IMR-90 (cell line): ENCODE measurements at regions not wholly inside any gene's neighbourhood (a gene's known extent, or its start where the extent isn't known, plus 50 kb on each side); places are given as distances from the start of the nearest gene placed in this dataset.

Experiments used
- ATAC-seq: fragments of 200-7000 bp; cut with Tn5 transposase; 2 replicates; pipeline ENCODE4 v1.9.1; 2020; ENCODE audit warnings: low read depth, mild to moderate bottlenecking, moderate library complexity
- BruUV-seq: library from RNA; stranded (reverse); fragments of 400-500 nt; replicated peaks from 2 replicates; lab custom pipeline; 2021; lab: Mats Ljungman, UMichigan
- CTCF ChIA-PET: fragments of 300-600 bp; formaldehyde crosslinking; extraction: SDS; loops from one replicate; lab custom pipeline; 2021; ENCODE audit warnings: antibody characterized with exemption; lab: Yijun Ruan, JAX
- POLR2A ChIA-PET: fragments of 300-600 bp; sonication (Branson Sonifier 250); formaldehyde crosslinking; loops from one replicate; lab custom pipeline; 2022; ENCODE audit warnings: antibody characterized with exemption; ENCODE audit not compliant: unreplicated experiment; lab: Charles Lee
- DNase-seq: peaks from one replicate; pipeline ENCODE4 v3.0.0; 2013
- H2AFZ ChIP-seq: replicated peaks from 2 replicates; pipeline ENCODE3; 2013; ENCODE audit warnings: low read length, mild to moderate bottlenecking; ENCODE audit not compliant: poor library complexity
- H2AK5ac ChIP-seq: 2 replicates; pipeline ENCODE4 v1.6.1; 2013; ENCODE audit warnings: low read depth, low read length, inconsistent platforms
- H2AK9ac ChIP-seq: replicated peaks from 2 replicates; pipeline ENCODE3; 2013; ENCODE audit warnings: mild to moderate bottlenecking, low read depth, low read length, moderate library complexity; ENCODE audit not compliant: poor library complexity
- H2BK120ac ChIP-seq: 2 replicates; pipeline ENCODE4 v1.6.1; 2013; ENCODE audit warnings: low read depth, low read length, inconsistent platforms
- H2BK15ac ChIP-seq: 3 replicates; pipeline ENCODE4 v1.6.1; 2013; ENCODE audit warnings: low read depth, low read length, inconsistent platforms
- H2BK20ac ChIP-seq: 2 replicates; pipeline ENCODE4 v1.6.1; 2013; ENCODE audit warnings: low read depth, mild to moderate bottlenecking, inconsistent platforms, low read length, moderate library complexity
- H2BK5ac ChIP-seq: 2 replicates; pipeline ENCODE4 v1.6.1; 2013; ENCODE audit warnings: mild to moderate bottlenecking, low read depth, low read length, inconsistent platforms; ENCODE audit not compliant: poor library complexity, severe bottlenecking
- H3K14ac ChIP-seq: replicated peaks from 2 replicates; pipeline ENCODE4 v1.6.1; 2013; ENCODE audit warnings: low read depth, low read length, inconsistent platforms
- H3K18ac ChIP-seq: 2 replicates; pipeline ENCODE4 v1.6.1; 2013; ENCODE audit warnings: low read depth, low read length, control low read depth
- H3K23ac ChIP-seq: 2 replicates; pipeline ENCODE4 v1.6.1; 2013; ENCODE audit warnings: low read depth, low read length, inconsistent platforms
- H3K27ac ChIP-seq: 2 replicates; pipeline ENCODE4 v1.5.1; 2013; ENCODE audit warnings: mild to moderate bottlenecking, control low read depth, low read length; ENCODE audit not compliant: insufficient read depth
- H3K27me3 ChIP-seq: 2 replicates; pipeline ENCODE4 v1.6.1; 2013; ENCODE audit warnings: low read length; ENCODE audit not compliant: control insufficient read depth, insufficient read depth
- H3K36me3 ChIP-seq: 2 replicates; pipeline ENCODE4 v1.6.1; 2013; ENCODE audit warnings: low read length, mixed read lengths; ENCODE audit not compliant: control insufficient read depth, insufficient read depth
- H3K4ac ChIP-seq: 2 replicates; pipeline ENCODE4 v1.6.1; 2013; ENCODE audit warnings: low read depth, low read length, inconsistent platforms
- H3K4me1 ChIP-seq: 2 replicates; pipeline ENCODE4 v1.6.1; 2013; ENCODE audit warnings: low read length, mixed read lengths; ENCODE audit not compliant: control insufficient read depth, insufficient read depth
- H3K4me2 ChIP-seq: 2 replicates; pipeline ENCODE4 v1.6.1; 2013; ENCODE audit warnings: low read depth, mild to moderate bottlenecking, control low read depth, low read length, moderate library complexity
- H3K4me3 ChIP-seq: 2 replicates; pipeline ENCODE4 v1.5.1; 2013; ENCODE audit warnings: low read depth, mild to moderate bottlenecking, control low read depth, low read length, moderate library complexity; ENCODE audit not compliant: insufficient read depth
- H3K56ac ChIP-seq: 2 replicates; pipeline ENCODE4 v1.6.1; 2013; ENCODE audit warnings: low read length, inconsistent platforms; ENCODE audit not compliant: insufficient read depth; ENCODE audit errors: extremely low read depth
- H3K79me1 ChIP-seq, 2 experiments: 2 replicates each; pipeline ENCODE4 v1.6.1; 2013; ENCODE audit warnings: low read length in 2 of 2, inconsistent platforms in 1 of 2, low read depth in 1 of 2
- H3K9ac ChIP-seq: 2 replicates; pipeline ENCODE4 v1.6.1; 2013; ENCODE audit warnings: low read depth, low read length, control low read depth
- H3K9me1 ChIP-seq: 2 replicates; pipeline ENCODE4 v1.6.1; 2013; ENCODE audit warnings: low read length, inconsistent platforms; ENCODE audit not compliant: insufficient read depth
- H3K9me3 ChIP-seq: 2 replicates; pipeline ENCODE4 v1.6.1; 2013; ENCODE audit warnings: low read length; ENCODE audit not compliant: control insufficient read depth, insufficient read depth
- H4K20me1 ChIP-seq: 2 replicates; pipeline ENCODE4 v1.6.1; 2013; ENCODE audit warnings: low read length, inconsistent platforms; ENCODE audit not compliant: insufficient read depth
- H4K5ac ChIP-seq: 2 replicates; pipeline ENCODE4 v1.6.1; 2013; ENCODE audit warnings: mild to moderate bottlenecking, low read depth, low read length, control low read depth
- H4K8ac ChIP-seq, 2 experiments: 2 replicates each; pipeline ENCODE4 v1.6.1; 2013; ENCODE audit warnings: low read depth in 2 of 2, low read length in 2 of 2, control low read depth in 1 of 2, inconsistent platforms in 1 of 2
- H4K91ac ChIP-seq: 2 replicates; pipeline ENCODE4 v1.6.1; 2013; ENCODE audit warnings: low read depth, low read length, inconsistent platforms; ENCODE audit not compliant: insufficient read depth
- MAFK ChIP-seq: IDR thresholded peaks from 2 replicates; pipeline ENCODE4 v1.6.1; 2012; ENCODE audit warnings: low read depth, low read length, improper control_type of control experiment
- RCOR1 ChIP-seq: IDR thresholded peaks from 2 replicates; pipeline ENCODE4 v1.6.1; 2012; ENCODE audit warnings: mild to moderate bottlenecking, low read length, improper control_type of control experiment; ENCODE audit not compliant: insufficient replicate concordance
- WGBS, 2 experiments: methylation state at CpG; one replicate each; pipeline versions ENCODE4 v1.1.5 to v1.1.7; 2013; ENCODE audit warnings: missing lambda C conversion rate in 2 of 2; ENCODE audit not compliant: insufficient read length in 1 of 2; ENCODE audit errors: extremely low coverage in 2 of 2; 5-methylcytosine and 5-hydroxymethylcytosine counted together
- dilution Hi-C: fragments of 300-500 bp; cut with HindIII; formaldehyde crosslinking; loops from one replicate; pipeline ENCODE4 v1.14.3; 2018; ENCODE audit warnings: low sequenced_read_pairs; ENCODE audit not compliant: unreplicated experiment
- in situ Hi-C: fragments of 300-500 bp; cut with MboI; formaldehyde crosslinking; loops from 3 replicates; pipeline ENCODE4 v1.14.3; 2019; ENCODE audit warnings: low sequenced_read_pairs, inconsistent platforms, mixed read lengths
- intact Hi-C: fragments of 100-400 bp; cut with micrococcal nuclease; formaldehyde crosslinking; loops from 2 replicates; pipeline ENCODE4 v1.10.0; 2022

GRCh38 chr2:194915485-194915884 lies 741.5 kb upstream of the SLC39A10 start:
- POLR2A ChIA-PET: no interaction called here
- Histone ChIP-seq H3K4ac (no peak overlapping the region), H4K5ac (no peak overlapping the region), H3K27ac (no peak overlapping the region), H2BK120ac (no peak overlapping the region), H2BK15ac (no peak overlapping the region), H2AK9ac (no peak overlapping the region), H3K4me3 (no peak overlapping the region), H3K23ac (no peak overlapping the region), H3K56ac (no peak overlapping the region), H3K9me1 (no peaks in the 10 kb centered on the region), H3K18ac (no peak overlapping the region), H4K20me1 (no peaks in the 10 kb centered on the region), H2AK5ac (no peak overlapping the region), H3K27me3 (no peaks in the 10 kb centered on the region), H3K79me1 (no peaks in the 10 kb centered on the region), H2BK5ac (no peak overlapping the region), H3K14ac (no peak overlapping the region), H2BK20ac (no peak overlapping the region), H4K91ac (no peak overlapping the region), H3K9ac (no peak overlapping the region), H4K8ac (no peak overlapping the region), H3K36me3 (no peaks in the 10 kb centered on the region), H2AFZ (no peak overlapping the region), H3K9me3 (no peaks in the 10 kb centered on the region), H3K4me2 (no peak overlapping the region), H3K4me1 (no peaks in the 10 kb centered on the region)
- dilution Hi-C loops: no loop called here
- CTCF ChIA-PET: no interaction called here
- intact Hi-C loops: no loop called here
- ATAC-seq: no peak
- BruUV-seq: no TSS peak
- TF ChIP-seq MAFK (peak; percentile 57), RCOR1 (no peak)
- DNase-seq: no peak
- no CpG with 5 or more reads among the region's 1 CpG for WGBS, 2 experiments
- in situ Hi-C loops: no loop called here
